Right ventricle myocardium inferior (tissue), 1 donor: ENCODE measurements at regions not wholly inside any gene's neighbourhood (a gene's known extent, or its start where the extent isn't known, plus 50 kb on each side); places are given as distances from the start of the nearest gene placed in this dataset.
"Not testable (repeated sequence)": the region's sequence is repeated elsewhere in the genome, so short reads cannot be mapped to it uniquely, and the experiment has no call there.

Experiments
- ATAC-seq: fragments of 200-7000 bp; cut with Tn5 transposase; one replicate; pipeline ENCODE4 v1.9.1; 2020; ENCODE audit warnings: mild to moderate bottlenecking, moderate library complexity
- DNase-seq: peaks from one replicate; pipeline ENCODE4 v3.0.0; 2021; ENCODE audit errors: missing footprints
- intact Hi-C: fragments of 100-400 bp; cut with DNase I; formaldehyde crosslinking; loops from one replicate; pipeline ENCODE4 v1.11.0; 2022
- donor health status: DM: no; HTN: yes; CAD: no; lungs with severe emphysema.

GRCh38 chr3:106837616-106838015 lies 539.6 kb upstream of the CCDC54 start:
- intact Hi-C loops = no loop called here
- ATAC-seq (no peak), DNase-seq (no peak)

- DNase-seq (no peak), ATAC-seq (peak; percentile 65)
- intact Hi-C loops = no loop called here
Observed at GRCh38 chr3:106839576-106840280, 537.5 kb upstream of the CCDC54 start.

GRCh38 chr3:106840319-106840718 lies 536.9 kb upstream of the CCDC54 start:
- no peak for ATAC-seq
- intact Hi-C loops = no loop called here

GRCh38 chr3:106842151-106842550 lies 535.1 kb upstream of the CCDC54 start:
- intact Hi-C loops = no loop called here
- DNase-seq (no peak), ATAC-seq (no peak)

More at GRCh38 chr3:106840319-106840718, 536.9 kb upstream of the CCDC54 start:
- no peak for DNase-seq

GRCh38 chr3:106844638-106845037 lies 532.6 kb upstream of the CCDC54 start:
- ATAC-seq (no peak), DNase-seq (no peak)
- intact Hi-C loops = no loop called here

- intact Hi-C loops = no loop called here
Observed at GRCh38 chr3:106848099-106848498, 529.1 kb upstream of the CCDC54 start.

GRCh38 chr3:106850437-106850836 lies 526.8 kb upstream of the CCDC54 start:
- ATAC-seq = peak; percentile 37

More at GRCh38 chr3:106848099-106848498, 529.1 kb upstream of the CCDC54 start:
- DNase-seq = no peak
- no peak for ATAC-seq

GRCh38 chr3:106858321-106858720 lies 518.9 kb upstream of the CCDC54 start:
- intact Hi-C loops, ATAC-seq, DNase-seq: not testable (repeated sequence)

More at GRCh38 chr3:106850437-106850836, 526.8 kb upstream of the CCDC54 start:
- DNase-seq = no peak
- intact Hi-C loops = no loop called here

GRCh38 chr3:106860182-106860581 lies 517.1 kb upstream of the CCDC54 start:
- intact Hi-C loops = no loop called here
- no peak for DNase-seq
- ATAC-seq = no peak

GRCh38 chr3:106862067-106862466 lies 515.2 kb upstream of the CCDC54 start:
- intact Hi-C loops = no loop called here
- ATAC-seq (no peak), DNase-seq (no peak)

- intact Hi-C loops = no loop called here
- ATAC-seq = no peak
- no peak for DNase-seq
Observed at GRCh38 chr3:106877627-106878026, 499.6 kb upstream of the CCDC54 start.

GRCh38 chr3:106880206-106880605 lies 497.0 kb upstream of the CCDC54 start:
- ATAC-seq (no peak), DNase-seq (no peak)
- intact Hi-C loops = no loop called here

GRCh38 chr3:106881186-106881585 lies 496.1 kb upstream of the CCDC54 start:
- ATAC-seq (no peak), DNase-seq (no peak)
- intact Hi-C loops = no loop called here

- DNase-seq (no peak), ATAC-seq (no peak)
- intact Hi-C loops = no loop called here
Observed at GRCh38 chr3:106882297-106882696, 494.9 kb upstream of the CCDC54 start.

- intact Hi-C loops = no loop called here
- ATAC-seq (no peak), DNase-seq (no peak)
Observed at GRCh38 chr3:106906074-106906473, 471.2 kb upstream of the CCDC54 start.

- DNase-seq = no peak
- ATAC-seq = no peak
- intact Hi-C loops = no loop called here
Observed at GRCh38 chr3:106908181-106908938, 468.9 kb upstream of the CCDC54 start.

GRCh38 chr3:106913111-106913698 lies 464.0 kb upstream of the CCDC54 start:
- ATAC-seq = no peak
- intact Hi-C loops = no loop called here
- DNase-seq = no peak

GRCh38 chr3:106913966-106914365 lies 463.3 kb upstream of the CCDC54 start:
- intact Hi-C loops = no loop called here
- ATAC-seq = no peak

GRCh38 chr3:106920609-106921008 lies 456.6 kb upstream of the CCDC54 start:
- DNase-seq (no peak), ATAC-seq (no peak)
- intact Hi-C loops = no loop called here

More at GRCh38 chr3:106913966-106914365, 463.3 kb upstream of the CCDC54 start:
- no peak for DNase-seq

GRCh38 chr3:106929081-106929480 lies 448.2 kb upstream of the CCDC54 start:
- intact Hi-C loops = no loop called here
- ATAC-seq (no peak), DNase-seq (no peak)
